GM19467 (cell line): ENCODE measurements at regions not wholly inside any gene's neighbourhood (a gene's known extent, or its start where the extent isn't known, plus 50 kb on each side); places are given as distances from the start of the nearest gene placed in this dataset.

ENCODE experiments used
- ATAC-seq: cut with Tn5 transposase; IDR thresholded peaks from one replicate; pipeline ENCODE4 v1.9.1; 2021; ENCODE audit warnings: mild to moderate bottlenecking, moderate library complexity; ENCODE audit not compliant: unreplicated experiment

DNA sequence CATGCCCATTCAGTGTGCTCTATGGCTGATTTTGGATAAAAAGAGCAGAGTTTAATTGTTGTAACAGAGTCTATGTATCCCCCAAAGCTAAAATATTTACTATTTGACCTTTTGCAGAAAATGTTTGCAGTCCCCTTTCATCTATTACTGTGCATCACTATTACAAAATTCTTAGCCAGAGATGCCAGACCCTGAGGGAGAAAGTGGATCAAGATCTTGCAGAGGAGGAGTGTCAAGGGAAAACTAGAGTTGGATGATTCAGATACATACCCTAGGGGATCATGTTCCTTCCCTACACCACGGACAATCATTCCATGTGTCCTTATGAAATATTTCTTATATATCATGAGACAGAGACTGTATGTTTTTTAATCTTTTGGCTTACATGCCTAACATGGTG is 68.6 kb upstream of the TPRG1 start:
- ATAC-seq = no peak

DNA sequence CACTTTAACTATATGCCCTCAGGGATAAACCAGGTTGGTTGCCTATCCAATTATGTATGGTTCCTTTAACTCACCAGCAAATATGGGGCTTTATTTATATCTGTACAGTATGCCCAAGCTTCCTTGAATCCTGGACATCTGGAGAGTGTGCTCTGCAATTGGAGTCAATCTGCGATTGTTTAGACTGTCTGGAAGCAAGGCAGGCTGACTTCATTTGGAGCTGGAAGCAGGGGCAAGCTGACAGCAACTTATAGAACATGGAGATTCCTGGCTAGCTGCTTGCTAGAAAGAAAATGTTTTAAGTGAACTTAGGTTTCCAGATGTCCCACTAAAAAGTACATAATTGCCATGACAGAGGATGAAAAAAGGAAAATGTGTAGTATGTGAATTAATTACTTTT is 63.7 kb upstream of the TPRG1 start:
- no peak for ATAC-seq

DNA sequence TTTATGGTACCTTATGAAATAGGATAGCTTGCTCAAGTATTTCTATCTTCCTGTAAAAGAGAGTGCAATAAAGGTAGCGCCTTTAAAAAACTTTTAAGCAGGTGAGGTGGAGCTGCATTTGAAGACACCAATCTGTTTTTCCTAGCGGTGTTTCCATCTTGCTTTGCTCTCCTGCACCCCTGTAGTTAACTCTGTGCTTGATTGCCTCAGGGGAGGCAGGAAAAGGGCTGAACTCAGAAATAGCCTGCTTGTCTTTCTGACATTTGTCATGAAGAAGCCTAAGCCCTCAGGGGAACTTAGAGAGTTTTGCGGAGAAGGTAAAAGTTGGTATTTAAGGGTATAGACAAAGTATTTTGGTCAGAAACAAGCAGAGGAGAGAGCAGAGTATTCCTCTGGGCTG is 63.0 kb upstream of the TPRG1 start:
- ATAC-seq = no peak

DNA sequence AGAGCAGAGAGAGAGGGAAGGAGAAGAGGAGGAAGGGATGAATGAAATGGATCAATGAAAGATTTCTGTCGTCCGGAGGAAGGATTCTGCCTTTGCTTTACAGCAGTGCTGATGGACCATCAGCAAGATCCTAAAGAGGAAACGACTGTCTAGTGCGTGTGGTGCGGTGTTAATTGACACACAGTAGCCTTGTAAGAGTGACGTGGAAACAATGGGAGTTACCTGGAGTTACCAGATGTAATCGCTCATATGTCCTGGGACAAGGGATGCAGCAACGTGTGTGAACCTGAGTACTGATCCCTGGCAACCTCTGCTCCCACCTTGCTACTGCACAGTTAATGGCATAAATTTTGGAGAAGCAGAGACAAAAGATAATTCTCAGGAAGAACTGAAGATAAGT is 62.6 kb upstream of the TPRG1 start:
- ATAC-seq = no peak

DNA sequence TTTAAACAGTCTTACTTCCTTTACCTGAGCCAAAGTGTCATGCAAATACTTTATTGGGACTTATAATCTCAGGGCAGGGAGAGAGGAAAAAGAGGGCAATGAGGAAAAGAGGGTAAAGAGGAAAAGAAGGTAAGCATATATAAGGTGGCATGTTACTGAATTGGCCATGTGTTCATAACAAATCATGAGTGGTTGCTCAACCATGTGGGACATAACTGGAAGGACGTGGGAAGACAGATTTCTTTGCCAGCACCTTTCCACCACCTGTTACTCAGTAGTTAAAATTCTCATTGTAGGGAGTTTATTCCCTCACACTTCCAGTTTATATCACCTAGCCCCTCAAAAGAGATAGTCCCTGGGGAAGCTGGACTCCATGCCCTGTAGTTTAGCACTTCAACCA is 54.7 kb upstream of the TPRG1 start:
- ATAC-seq = no peak

DNA sequence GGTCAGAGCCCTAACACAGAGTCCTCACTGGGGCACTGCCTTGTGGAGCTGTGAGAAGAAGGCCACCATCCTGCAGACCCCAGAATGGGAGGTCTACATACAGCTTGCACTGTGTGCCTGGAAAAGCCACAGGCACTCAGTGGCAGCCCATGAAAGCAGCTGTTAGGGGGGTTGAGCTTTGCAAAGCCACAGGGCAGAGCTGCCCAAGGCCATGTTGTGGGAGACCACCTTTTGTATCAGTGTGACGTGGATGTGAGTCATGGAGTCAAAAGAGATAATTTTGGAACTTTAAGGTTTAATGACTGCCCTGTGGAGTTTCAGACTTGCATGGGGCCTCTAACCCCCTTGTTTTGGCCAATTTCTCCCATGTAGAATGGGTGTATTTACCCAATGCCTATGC is 52.9 kb upstream of the TPRG1 start:
- no peak for ATAC-seq

DNA sequence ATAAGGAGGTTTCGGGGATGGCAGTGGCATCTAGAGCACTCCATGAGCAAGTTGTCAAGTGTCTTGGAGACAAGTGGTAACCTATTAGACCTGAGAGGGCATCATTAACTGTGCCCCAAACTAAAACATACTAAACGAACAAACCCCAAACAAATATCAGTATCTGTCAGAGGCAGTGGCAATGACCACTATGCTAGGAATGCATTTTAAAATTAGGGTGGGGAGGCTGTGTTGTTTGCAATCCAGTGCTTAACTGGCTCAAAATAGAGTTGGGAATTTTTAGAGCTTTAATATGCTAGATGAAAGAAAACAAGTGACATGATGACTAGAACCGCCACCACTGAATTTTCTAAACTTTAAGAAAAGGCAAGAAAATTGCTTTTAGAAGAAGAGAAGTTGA is 51.8 kb upstream of the TPRG1 start:
- no peak for ATAC-seq

DNA sequence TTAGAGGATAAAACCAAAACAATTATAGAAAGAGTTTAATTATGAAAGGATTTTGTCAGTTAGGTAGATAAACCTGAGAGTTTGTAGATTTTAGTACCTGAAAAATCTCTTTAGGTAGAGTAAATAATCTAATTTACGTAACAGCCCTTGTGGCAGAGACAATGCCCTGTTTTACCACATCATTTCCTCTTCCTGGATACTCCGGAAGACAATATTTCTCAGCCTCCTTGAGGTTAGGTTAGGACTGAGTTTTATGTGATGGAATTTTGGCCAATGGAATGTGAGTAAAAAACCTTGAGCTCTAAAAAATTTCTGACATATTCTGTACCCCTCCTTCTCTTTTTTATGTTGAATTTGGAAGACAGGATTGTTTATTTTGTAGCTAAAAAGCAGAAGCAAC is 50.7 kb upstream of the TPRG1 start:
- ATAC-seq = no peak
